Suprapubic skin (tissue), 3 donors: ENCODE measurements at regions not wholly inside any gene's neighbourhood (a gene's known extent, or its start where the extent isn't known, plus 50 kb on each side); places are given as distances from the start of the nearest gene placed in this dataset.

ENCODE experiments used
- CTCF ChIP-seq, 2 donors: fragments of 200-600 bp in 1 of 2; fragments of 450-650 bp in 1 of 2; sonication (generic) in 1 of 2; IDR thresholded peaks; one replicate each; pipeline ENCODE4 v1.5.1; 2016 to 2019; ENCODE audit warnings: antibody characterized with exemption in 2 of 2, mild to moderate bottlenecking in 1 of 2, moderate library complexity in 1 of 2
- EP300 ChIP-seq: sonication (generic); formaldehyde crosslinking; IDR thresholded peaks from one replicate; pipeline ENCODE4 v1.6.1; 2017; ENCODE audit warnings: antibody characterized with exemption
- POLR2A ChIP-seq, 2 donors: fragments of 450-650 bp; IDR thresholded peaks; one replicate each; pipeline ENCODE4 v1.6.1; 2017; ENCODE audit warnings: antibody characterized with exemption in 2 of 2, mild to moderate bottlenecking in 2 of 2, moderate library complexity in 2 of 2

DNA sequence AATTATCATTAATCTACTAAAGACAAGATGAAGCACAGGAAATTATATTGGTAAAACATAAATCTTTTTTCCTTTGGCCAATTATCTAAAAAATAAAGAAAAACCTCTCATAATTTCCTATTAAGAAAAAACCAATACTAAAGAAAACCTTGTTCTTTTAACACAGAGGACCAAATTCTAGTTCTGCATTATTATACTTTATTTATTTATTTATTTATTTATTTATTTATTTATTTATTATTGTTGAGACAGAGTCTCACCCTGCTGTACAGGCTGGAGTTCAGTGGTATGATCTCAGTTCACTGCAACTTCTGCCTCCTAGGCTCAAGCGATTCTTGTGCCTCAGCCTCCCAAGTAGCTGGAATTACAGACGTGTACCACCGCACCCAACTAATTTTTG, 377.8 kb upstream of the ADAMTS16 start:
- TF ChIP-seq POLR2A (IDR thresholded peaks at IDR 0.05) = no peak
- TF ChIP-seq CTCF (IDR thresholded peaks at IDR 0.05) = no peak
- TF ChIP-seq EP300 = no peak
